ENCODE measurements at regions not wholly inside any gene's neighbourhood (a gene's known extent, or its start where the extent isn't known, plus 50 kb on each side); places are given as distances from the start of the nearest gene placed in this dataset.

GRCh38 chr13:83815598-83815997 lies 66.7 kb downstream of the SLITRK1 start:
- no peaks in the 10 kb centered on the region for H3K27me3 ChIP-seq (ENCODE audit: low read length)
- no TSS peak for BruUV-seq (replicated peaks)
- H4K20me1 ChIP-seq (ENCODE audit: low read length), result no peaks in the 10 kb centered on the region
- H3K9me2 ChIP-seq (replicated peaks; ENCODE audit: low read length), result no peaks in the 10 kb centered on the region
- no peak overlapping the region for H3K27ac ChIP-seq (ENCODE audit: low read length)
- H3F3A ChIP-seq (ENCODE audit: low read length, unreplicated experiment), result no peaks in the 10 kb centered on the region
- H3K4me2 ChIP-seq (ENCODE audit: low read length), result no peak overlapping the region
- ATAC-seq (no peak), DNase-seq (no peak)
- no peak overlapping the region for H3K9ac ChIP-seq (ENCODE audit: low read length)
- no peaks in the 10 kb centered on the region for H3K9me3 ChIP-seq (ENCODE audit: low read length)
- H3K4me1 ChIP-seq (ENCODE audit: insufficient read depth, low read length), result 0 out of 2 replicates have a peak, but pooled peaks cover 3% of the 10 kb centered on the region
- H3K4me3 ChIP-seq (ENCODE audit: low read length), result no peak overlapping the region
- H2AFZ ChIP-seq (ENCODE audit: low read length), result no peak overlapping the region
- POLR2A ChIA-PET (ENCODE audit: unreplicated experiment), result no interaction called here
- intact Hi-C loops (cut with micrococcal nuclease), result no loop called here
- CTCF ChIA-PET, result no interaction called here
- no peaks in the 10 kb centered on the region for H3K79me2 ChIP-seq (ENCODE audit: low read length)
- H3K36me3 ChIP-seq (ENCODE audit: low read depth, low read length), result no peaks in the 10 kb centered on the region
- no peak for TF ChIP-seq CTCF (conservative IDR thresholded peaks at IDR 0.05; ENCODE audit: low read depth, low read length)
- no peak for TF ChIP-seq EZH2phosphoT487 (IDR thresholded peaks at IDR 0.05; ENCODE audit: borderline replicate concordance, low read length)
- no peak for TF ChIP-seq EZH2 (IDR thresholded peaks at IDR 0.05; ENCODE audit: low read length, unreplicated experiment)

GRCh38 chr13:83810136-83810535 lies 72.1 kb downstream of the SLITRK1 start:
- Histone ChIP-seq H3K36me3 (ENCODE audit: low read depth, low read length) (no peaks in the 10 kb centered on the region), H3F3A (ENCODE audit: low read length, unreplicated experiment) (no peaks in the 10 kb centered on the region), H3K27me3 (ENCODE audit: low read length) (no peaks in the 10 kb centered on the region), H3K4me1 (ENCODE audit: insufficient read depth, low read length) (no peaks in the 10 kb centered on the region), H3K4me3 (ENCODE audit: low read length) (no peak overlapping the region), H3K79me2 (ENCODE audit: low read length) (no peaks in the 10 kb centered on the region), H3K9me2 (replicated peaks; ENCODE audit: low read length) (no peaks in the 10 kb centered on the region), H2AFZ (ENCODE audit: low read length) (no peak overlapping the region), H3K9me3 (ENCODE audit: low read length) (no peaks in the 10 kb centered on the region), H3K4me2 (ENCODE audit: low read length) (no peak overlapping the region), H3K27ac (ENCODE audit: low read length) (no peak overlapping the region), H4K20me1 (ENCODE audit: low read length) (no peaks in the 10 kb centered on the region), H3K9ac (ENCODE audit: low read length) (no peak overlapping the region)
- POLR2A ChIA-PET (ENCODE audit: unreplicated experiment), result no interaction called here
- intact Hi-C loops (cut with micrococcal nuclease), result no loop called here
- no TSS peak for BruUV-seq (replicated peaks)
- CTCF ChIA-PET, result no interaction called here
- DNase-seq (no peak), ATAC-seq (no peak)
- TF ChIP-seq CTCF (conservative IDR thresholded peaks at IDR 0.05; ENCODE audit: low read depth, low read length), result no peak

GRCh38 chr13:83804356-83804962 lies 77.8 kb downstream of the SLITRK1 start:
- Histone ChIP-seq H3K27me3 (ENCODE audit: low read length) (no peaks in the 10 kb centered on the region), H3K27ac (ENCODE audit: low read length) (no peak overlapping the region), H3K4me2 (ENCODE audit: low read length) (no peak overlapping the region), H3K9me3 (ENCODE audit: low read length) (no peaks in the 10 kb centered on the region), H3K9ac (ENCODE audit: low read length) (no peak overlapping the region), H4K20me1 (ENCODE audit: low read length) (no peaks in the 10 kb centered on the region), H3K9me2 (replicated peaks; ENCODE audit: low read length) (no peaks in the 10 kb centered on the region), H3K36me3 (ENCODE audit: low read depth, low read length) (no peaks in the 10 kb centered on the region), H3K79me2 (ENCODE audit: low read length) (no peaks in the 10 kb centered on the region), H3F3A (ENCODE audit: low read length, unreplicated experiment) (no peaks in the 10 kb centered on the region), H3K4me3 (ENCODE audit: low read length) (no peak overlapping the region), H2AFZ (ENCODE audit: low read length) (no peak overlapping the region), H3K4me1 (ENCODE audit: insufficient read depth, low read length) (no peaks in the 10 kb centered on the region; the same call in 1 of the 2 replicates)
- DNase-seq (no peak), ATAC-seq (no peak)
- TF ChIP-seq CTCF (conservative IDR thresholded peaks at IDR 0.05; ENCODE audit: low read depth, low read length) (no peak), EZH2 (IDR thresholded peaks at IDR 0.05; ENCODE audit: low read length, unreplicated experiment) (no peak), EZH2phosphoT487 (IDR thresholded peaks at IDR 0.05; ENCODE audit: borderline replicate concordance, low read length) (no peak)
- no TSS peak for BruUV-seq (replicated peaks)
- POLR2A ChIA-PET (ENCODE audit: unreplicated experiment), result no interaction called here
- intact Hi-C loops (cut with micrococcal nuclease), result no loop called here
- CTCF ChIA-PET, result no interaction called here
